Ovary (tissue), 3 donors: ENCODE measurements at regions not wholly inside any gene's neighbourhood (a gene's known extent, or its start where the extent isn't known, plus 50 kb on each side); places are given as distances from the start of the nearest gene placed in this dataset.

ENCODE experiments used
- CTCF ChIP-seq, 3 donors: fragments of 450-650 bp in 2 of 3; fragments of 200-600 bp in 1 of 3; IDR thresholded peaks; one replicate each; pipeline versions ENCODE4 v1.5.1 to v1.8.0; 2016 to 2022; ENCODE audit warnings: antibody characterized with exemption in 3 of 3, mild to moderate bottlenecking in 1 of 3
- POLR2A ChIP-seq: fragments of 450-650 bp; IDR thresholded peaks from one replicate; pipeline ENCODE4 v1.6.1; 2017; ENCODE audit warnings: antibody characterized with exemption, mild to moderate bottlenecking, moderate library complexity
- donor health status: DM: no; HTN: no; CAD: no.

GRCh38 chr1:229991724-229992333 is 75.2 kb upstream of the GALNT2 start:
- no peak for TF ChIP-seq POLR2A
- TF ChIP-seq CTCF (IDR thresholded peaks at IDR 0.05) = no peak
